HG03457 (cell line): ENCODE measurements at regions not wholly inside any gene's neighbourhood (a gene's known extent, or its start where the extent isn't known, plus 50 kb on each side); places are given as distances from the start of the nearest gene placed in this dataset.
"Not testable (repeated sequence)": the region's sequence is repeated elsewhere in the genome, so short reads cannot be mapped to it uniquely, and the experiment has no call there.

Experiments
- ATAC-seq: cut with Tn5 transposase; IDR thresholded peaks from one replicate; pipeline ENCODE4 v1.9.1; 2021; ENCODE audit warnings: moderate number of reproducible peaks; ENCODE audit not compliant: unreplicated experiment

DNA sequence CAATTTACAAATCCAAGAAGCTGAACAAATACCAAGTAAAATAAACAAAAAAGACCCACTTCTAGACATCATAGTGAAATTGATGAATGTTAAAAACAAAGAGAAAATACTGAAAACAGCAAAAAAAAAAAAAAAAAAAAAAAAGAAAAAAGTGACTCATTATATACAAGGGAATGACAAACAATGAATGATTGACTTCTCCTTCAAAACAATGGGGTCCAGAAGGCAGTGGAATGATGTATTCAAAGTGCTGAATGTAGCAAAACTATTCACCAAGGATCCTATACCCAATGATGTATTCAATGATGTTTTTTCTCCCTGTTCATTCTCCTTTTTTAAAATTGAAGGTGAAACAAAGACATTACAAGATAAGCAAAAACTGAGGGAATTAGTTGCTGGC lies 650.0 kb downstream of the UTRN start:
- ATAC-seq, result no peak

DNA sequence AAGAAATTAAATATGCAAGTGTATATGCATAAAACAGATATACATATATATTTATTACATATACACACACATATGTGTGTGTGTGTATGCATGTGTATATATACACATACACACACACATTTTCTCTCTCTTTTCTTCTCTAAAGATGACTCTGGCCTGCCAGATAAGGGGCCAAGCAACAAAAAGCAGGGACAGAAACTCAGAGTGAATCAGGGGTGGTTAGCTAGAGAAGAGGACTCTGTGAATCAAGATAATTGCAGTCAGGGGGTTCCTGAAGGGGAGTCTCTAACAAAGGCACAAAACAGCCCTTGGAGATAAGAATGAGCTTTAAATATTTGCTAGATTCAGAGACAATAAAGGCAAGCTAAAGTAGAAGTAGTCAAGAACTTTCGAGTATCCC lies 650.5 kb downstream of the UTRN start:
- ATAC-seq, result no peak

DNA sequence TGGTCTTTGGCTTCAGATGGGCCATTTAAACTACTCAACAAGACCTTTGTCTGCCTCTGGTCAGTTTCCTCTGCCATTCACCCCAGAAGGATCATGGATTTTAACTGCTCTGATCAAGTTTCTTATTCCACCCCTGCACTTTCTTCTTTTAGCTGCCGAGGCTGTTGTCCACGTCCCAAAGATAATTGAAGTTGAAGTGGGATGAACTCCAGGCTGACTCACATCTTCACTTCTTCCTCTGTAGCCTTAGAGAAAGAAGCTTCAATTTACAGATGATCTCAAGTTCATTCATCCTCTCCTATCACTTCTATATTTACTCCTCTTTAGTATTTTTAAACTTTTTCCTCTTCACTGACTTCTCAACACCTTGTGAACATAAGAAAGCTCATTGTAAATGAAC lies 651.6 kb downstream of the UTRN start:
- no peak for ATAC-seq

DNA sequence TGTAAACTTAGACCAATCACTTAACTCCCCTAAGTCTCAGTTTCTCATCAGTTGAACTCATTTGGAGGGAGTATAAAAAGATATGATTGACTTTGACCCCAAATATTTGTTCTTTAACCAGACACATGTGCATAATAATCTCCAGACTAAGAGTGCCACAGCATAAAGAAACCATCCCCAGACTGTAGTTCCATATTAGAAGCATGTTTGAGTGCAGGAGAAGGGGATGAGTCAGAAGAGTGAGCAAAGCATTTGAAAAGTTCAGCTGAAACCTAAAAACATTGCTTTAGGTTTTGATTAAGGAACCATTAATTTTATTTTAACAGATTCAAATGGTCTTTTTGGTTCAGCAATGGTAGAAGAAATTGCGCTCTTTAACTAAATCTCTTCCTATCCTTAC lies 654.8 kb downstream of the UTRN start:
- no peak for ATAC-seq

DNA sequence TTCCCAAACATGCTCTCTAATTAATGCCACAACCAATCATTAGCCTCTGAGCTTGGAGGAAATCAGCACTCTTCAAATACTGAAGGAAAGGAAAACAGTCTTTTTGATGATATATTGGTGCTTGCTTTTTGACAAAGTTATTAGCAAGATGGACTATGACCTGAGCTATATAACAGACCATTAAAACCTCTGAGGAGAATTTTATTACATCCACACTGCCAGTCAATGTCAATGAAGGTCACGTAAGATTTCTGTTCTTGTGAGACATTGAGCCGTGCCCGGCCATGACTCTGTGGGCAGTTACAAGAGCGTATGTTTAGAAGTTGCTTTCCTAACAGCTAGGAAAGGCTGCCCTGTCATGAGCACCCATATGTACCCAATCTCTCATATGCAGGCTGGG lies 659.0 kb downstream of the UTRN start:
- ATAC-seq, result no peak

DNA sequence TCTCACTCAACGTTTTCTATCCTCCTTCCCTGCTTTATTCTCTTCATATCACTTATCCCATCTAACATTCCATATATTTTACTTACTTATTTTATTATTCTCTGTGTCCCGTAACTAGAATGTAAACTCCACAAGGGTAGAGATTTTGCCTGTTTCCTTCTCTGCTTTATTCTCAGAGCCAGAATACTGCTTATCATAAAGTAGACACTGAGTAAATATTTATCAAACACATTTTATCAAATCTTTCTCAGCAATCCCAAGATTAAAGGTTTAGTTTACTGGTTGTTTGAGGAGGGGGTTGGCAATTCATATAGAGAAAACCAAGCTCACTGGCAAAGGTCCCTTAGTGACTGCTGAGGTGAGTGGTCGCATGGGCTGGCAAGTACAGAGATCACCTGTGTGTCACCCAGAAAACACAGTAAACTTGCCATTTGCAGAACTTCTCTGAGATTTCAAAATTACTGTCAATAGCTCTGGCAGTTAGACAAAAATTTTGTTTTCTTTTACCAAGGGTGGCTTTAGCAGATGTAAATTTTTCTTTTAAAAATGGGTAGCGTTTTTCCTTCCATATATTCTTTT lies 662.4 kb downstream of the UTRN start:
- ATAC-seq, result no peak

DNA sequence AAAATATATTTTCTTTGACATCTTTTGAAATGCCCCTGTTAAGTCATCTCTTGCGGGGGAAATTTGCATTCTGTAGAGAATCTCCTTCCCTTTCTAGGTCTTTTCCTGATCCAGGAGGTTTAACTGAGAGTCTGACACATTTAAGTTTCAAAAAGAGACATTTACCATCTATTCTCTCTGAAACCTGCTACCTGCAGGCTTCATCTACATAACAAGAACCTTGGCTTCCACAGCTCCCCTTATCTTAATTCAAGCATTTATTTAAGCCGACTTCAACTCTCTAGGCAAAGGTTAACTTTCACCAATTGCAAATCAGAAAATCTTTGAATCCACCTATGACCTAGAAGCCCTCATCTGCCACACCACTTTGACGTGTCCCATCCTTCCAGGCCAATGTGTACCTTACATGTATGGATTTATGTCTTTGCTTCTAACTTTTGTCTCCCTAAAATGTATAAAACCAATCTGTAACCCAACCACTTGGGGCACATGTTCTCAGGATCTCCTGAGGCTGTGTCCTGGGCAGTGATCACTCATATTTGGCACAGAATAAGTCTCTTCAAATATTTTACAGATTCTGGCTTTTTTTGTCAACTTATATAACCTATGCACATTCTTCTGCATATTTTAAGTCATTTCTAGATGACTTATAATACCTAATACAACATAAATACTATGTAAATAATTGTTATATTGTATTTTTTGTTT lies 666.7 kb downstream of the UTRN start:
- ATAC-seq, result no peak

DNA sequence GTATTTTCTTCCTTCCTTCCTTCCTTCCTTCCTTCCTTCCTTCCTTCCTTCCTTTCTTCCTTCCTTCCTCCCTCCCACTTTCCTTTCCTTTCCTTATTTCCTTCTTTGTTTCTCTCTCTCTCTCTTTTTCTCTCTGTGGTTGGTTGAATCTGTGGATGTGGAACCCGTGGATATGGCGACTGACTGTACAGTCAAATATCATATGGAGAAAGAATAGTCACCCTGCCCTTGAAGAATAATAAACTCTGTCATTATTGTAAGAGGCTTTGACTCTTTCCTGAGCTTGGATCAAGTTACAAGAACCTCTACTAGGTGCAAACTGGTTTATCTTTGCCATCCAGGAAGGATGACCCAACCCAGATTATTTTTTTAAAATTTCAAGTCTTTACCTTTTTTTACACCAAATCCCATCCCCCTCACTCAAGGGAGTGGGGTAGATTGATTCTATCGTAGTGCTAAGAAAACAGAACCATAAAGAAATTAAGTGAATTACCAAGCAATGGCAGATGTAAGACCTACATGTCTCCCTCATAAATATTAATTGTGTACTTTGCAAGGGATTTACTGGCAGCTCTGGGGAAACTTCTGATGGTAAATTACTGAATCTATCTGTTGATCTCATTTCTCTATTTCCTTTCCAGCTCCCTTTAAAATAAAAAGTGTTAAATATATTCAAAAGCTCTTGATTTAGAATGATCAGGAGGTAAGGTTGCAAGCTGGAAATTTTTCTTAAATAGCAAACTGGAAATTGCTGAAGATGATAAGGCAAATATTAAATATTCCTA lies 667.5 kb downstream of the UTRN start:
- no peak for ATAC-seq

DNA sequence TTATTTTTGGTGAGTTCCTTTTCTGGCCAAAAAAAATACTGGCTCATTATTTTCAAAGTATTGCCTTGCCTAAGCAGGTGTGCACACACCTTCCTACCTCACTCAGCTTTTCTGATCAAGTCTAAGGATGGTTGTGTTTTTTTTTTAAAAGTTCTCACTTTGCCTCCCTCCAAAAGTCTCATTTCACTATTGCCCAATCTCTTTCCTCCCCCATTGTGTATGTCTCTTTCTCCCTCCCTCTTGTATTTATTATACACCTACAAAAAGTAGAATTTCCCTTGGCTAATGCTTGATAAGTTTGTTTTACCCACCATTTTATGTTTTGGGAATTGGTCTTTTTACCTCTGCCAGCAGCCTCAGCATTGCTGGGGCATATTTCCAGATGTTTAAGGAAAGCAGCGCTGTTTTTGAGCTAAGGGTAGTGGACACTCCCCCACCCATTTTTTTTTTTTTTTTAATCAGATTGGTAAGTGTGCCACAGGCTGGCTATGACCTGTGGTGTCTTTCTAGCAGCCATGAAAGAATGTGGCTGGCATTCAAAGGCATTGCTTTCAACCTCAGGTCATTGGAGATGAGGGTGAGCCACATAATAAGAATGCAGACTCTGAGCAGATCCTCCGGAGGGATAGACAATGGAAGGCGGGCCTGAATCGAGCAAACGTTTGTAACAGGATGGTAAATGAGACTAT lies 668.6 kb downstream of the UTRN start:
- no peak for ATAC-seq

DNA sequence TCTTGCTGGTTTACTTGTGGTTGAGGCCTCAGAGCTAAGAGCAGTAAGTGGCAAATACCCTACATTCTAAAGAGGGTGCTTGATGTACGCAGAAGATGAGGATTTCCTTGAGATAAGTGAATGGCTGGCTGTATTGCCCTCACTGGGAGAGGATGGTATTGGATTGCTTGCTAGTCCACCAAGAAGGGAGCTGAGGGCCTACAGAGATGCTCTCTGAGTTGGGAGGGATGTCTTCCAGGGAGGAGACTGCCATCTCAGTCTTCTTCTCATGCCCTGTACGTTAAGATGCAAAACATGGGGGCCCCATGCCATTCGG lies 669.1 kb downstream of the UTRN start:
- ATAC-seq, result no peak

DNA sequence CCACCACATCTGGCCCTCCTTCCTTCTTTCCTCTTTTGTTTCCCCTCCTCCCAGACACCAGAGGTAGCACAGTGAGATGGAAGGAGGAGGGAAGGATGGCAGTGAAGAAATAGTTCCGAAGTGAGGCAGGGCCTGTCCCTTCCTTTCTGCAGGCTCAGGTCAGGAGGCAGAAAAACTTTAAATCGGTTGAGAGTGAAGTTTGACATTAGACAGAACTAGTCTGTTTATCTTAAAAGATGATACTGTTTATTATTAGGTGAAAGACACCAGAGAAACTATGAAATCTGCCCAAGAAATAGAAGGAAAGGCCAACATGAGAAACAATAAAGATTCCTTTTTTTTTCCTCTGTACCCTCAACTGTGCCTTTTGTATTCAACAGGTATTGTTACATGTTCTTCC lies 670.3 kb downstream of the UTRN start:
- ATAC-seq, result no peak

DNA sequence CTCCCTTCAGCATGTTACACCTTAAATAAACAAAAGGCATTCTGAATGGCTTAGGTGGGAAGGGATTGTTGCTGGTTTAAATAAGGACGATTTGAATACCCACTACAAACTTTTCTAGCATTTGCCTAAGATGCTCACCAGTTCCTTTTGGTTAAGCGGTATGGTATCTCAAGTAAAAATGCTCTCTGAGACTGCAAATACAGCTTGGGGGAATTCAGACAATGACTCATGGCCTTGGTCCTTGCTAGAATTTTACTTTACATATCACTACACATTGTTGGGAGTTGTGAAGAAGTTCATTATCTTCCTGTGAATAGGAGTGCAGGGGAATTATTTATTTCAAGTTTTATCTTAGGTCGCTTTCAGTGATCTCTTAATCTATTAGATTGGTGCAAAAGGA lies 670.7 kb downstream of the UTRN start:
- no peak for ATAC-seq

DNA sequence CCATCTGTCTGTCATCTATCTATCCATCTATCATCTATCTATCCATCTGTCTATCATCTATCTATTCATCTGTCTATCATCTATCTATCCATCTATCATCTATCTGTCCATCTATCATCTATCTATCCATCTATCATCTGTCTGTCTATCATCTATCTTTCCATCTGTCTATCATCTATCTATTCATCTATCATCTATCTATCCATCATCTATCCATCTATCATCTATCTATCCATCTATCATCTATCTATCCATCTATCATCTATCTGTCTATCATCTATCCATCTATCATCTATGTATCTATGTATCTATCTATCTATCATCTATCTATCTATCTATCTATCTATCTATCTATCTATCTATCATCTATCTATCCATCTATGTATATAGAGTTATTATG lies 671.6 kb downstream of the UTRN start:
- ATAC-seq, result not testable (repeated sequence)

DNA sequence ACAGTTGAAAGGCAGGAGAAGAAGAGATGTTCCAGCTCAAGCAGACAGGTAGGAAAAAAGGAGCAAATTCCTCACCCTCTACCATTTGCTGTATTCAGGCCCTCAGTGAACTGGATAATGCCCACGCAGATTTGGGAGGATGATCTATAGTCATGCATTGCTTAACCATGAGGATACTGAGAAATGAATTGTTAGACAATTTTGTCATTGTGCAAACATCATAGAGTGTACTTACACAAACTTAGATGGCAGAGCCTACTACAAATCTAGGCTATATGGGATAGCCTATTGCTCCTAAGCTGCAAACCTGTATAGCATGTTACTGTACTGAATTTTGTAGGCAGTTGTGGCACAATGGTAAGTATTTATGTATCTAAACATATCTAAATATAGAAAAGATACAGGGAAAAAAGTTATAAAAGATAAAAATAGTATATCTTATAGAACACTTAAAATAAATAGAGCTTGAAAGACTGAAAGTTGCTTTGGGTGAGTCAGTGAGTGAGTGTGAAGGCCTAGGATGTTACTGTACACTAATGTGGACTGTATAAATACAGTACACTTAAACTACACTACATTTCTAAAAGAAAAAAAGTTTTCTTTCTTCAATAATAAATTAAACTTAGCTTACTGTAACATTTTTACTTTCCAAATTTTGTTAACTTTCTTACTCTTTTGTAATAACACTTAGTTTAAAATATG lies 672.3 kb downstream of the UTRN start:
- ATAC-seq, result no peak

DNA sequence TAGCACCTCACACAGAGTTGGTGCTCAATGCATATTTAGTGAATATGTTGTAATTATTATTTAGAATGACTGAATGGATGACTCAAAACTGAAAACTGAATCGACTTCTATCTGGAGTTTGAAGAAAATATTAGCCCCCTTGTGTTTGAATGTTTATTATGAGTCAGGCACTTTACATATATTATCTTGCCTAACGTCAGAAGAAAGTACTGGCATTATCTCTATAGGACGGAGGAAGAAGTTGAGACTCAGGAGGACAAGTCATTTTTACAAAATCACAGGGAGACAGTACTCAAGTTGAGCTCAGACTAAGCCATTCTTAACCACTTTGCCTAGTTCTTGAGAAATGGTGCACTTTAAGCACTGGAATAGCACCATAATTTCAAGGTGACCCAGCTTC lies 684.0 kb downstream of the UTRN start:
- no peak for ATAC-seq

DNA sequence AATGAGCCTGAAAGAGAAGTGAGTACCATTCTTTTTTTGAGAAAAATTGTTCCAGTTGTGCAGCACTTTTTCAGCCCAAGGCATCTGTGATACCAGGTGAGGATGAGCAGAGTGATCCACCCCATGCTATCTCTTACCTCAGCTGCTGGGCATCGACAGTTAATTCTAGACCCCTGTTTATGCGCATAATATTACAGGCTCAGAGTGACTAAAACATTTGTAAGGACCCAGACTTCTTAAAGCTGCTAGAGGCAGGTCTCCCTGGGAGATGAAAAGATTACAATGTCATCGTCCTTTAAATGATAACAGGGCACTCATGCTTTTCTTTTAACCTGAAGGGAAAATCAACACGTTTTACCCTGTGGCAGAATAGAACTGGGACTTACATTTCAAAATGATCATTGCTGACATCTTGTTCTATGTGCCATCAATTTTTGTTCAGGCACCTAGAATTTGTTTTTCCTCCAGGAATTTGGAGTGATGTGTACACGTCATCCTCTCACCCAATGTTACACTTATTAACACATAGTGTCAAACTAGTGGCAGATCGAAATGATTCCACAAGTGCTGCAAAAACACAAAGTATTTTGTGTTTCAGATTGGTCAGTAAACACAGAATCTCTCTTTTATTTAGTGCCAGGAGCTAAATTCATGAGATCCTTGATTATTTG lies 684.6 kb downstream of the UTRN start:
- ATAC-seq, result no peak

DNA sequence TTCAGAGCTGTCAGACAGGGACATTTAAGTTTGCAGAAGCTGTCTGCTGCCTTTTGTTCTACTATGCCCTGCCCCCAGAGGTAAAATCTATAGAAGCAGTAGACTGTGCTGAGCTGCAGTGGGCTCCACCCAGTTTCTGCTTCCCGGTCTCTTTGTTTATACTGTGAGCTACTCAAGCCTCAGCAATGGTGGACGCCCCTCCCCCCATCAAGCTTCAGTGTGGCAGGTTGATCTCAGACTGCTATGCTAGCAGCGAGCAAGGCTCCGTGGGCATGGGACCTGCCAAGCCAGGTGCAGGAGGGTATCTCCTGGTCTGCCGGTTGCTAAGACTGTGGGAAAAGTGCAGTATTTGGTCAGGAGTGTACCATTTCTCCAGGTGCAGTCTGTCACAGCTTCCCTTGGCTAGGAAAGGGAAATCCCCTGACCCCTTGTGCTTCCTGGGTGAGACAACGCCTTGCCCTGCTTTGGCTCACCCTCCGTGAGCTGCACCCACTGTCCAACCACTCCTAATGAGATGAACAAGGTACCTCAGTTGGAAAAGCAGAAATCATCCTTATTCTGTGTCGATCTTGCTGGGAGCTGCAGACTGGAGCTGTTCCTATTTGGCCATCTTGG lies 692.2 kb downstream of the UTRN start:
- not testable (repeated sequence) for ATAC-seq

DNA sequence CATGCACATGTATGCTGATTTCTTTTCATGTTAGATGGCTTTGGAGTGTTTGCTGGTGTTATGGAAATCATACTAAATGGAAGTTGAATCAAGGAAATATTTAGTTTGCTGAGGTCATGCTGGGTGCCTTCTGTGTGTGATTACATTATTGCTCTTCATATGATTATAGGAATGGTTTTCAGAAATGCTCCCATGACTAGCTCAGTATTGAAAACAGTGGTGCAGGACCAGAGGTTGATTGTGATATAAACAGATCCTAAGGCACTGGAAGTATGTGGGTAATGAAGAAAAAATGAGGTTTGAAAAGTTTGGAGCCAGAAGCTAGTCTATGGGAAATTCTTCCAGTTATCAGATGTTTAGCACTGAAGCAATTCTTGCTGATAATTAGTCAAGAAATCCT lies 693.1 kb downstream of the UTRN start:
- ATAC-seq, result no peak

DNA sequence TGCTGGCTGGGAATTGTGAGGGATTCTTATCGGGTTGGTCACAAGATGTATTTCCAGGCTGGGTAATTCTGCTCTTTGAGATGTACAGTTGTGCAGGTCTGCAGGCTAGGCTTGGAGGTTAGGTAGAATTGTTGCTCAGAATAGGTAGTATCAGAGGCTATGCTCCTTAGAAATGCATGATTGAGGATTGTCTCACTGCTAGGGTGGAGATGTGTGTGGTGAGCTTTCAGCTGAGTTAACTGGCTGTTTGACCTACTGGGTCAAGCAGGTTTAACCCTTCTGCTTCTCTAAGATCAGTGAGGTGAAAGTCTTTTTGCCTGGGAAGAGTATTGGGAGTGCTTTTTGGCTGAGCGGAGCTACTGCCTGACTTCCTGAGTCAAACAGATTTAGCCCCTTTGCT lies 701.1 kb downstream of the UTRN start:
- ATAC-seq, result no peak
